ENCODE measurements at regions not wholly inside any gene's neighbourhood (a gene's known extent, or its start where the extent isn't known, plus 50 kb on each side); places are given as distances from the start of the nearest gene placed in this dataset.

- no peak for TF ChIP-seq POLR2A (IDR thresholded peaks at IDR 0.05; ENCODE audit: low read depth, low read length)
- no peak for TF ChIP-seq CTCF (IDR thresholded peaks at IDR 0.05 in 2 of 3, conservative IDR thresholded peaks at IDR 0.05 in 1 of 3; ENCODE audit: control insufficient read depth in 2 of 3, extremely low read depth in 1 of 3, insufficient read depth in 1 of 3, low read depth in 3 of 3, low read length in 3 of 3)
- TF ChIP-seq RAD21 (IDR thresholded peaks at IDR 0.05; ENCODE audit: insufficient read depth, low read depth, low read length), result no peak
- TF ChIP-seq REST (IDR thresholded peaks at IDR 0.05; ENCODE audit: low read depth, low read length), result no peak
- no peak for TF ChIP-seq BCLAF1 (IDR thresholded peaks at IDR 0.05)
- TF ChIP-seq MLLT1 (IDR thresholded peaks at IDR 0.05), result no peak
- TF ChIP-seq RELB (IDR thresholded peaks at IDR 0.05; ENCODE audit: low read depth), result no peak
- no peak for TF ChIP-seq YY1 (IDR thresholded peaks at IDR 0.05; ENCODE audit: low read depth, low read length)
These were observed 135.4 kb upstream of the MDFIC start for GRCh38 chr7:114786455-114786854.

All from GM12878 (cell line).